A673 (cell line): ENCODE measurements at regions not wholly inside any gene's neighbourhood (a gene's known extent, or its start where the extent isn't known, plus 50 kb on each side); places are given as distances from the start of the nearest gene placed in this dataset.

Experiments
- EZH2 ChIP-seq: fragments of 200-600 bp; sonication (generic); IDR thresholded peaks from 2 replicates; pipeline ENCODE4 v1.6.1; 2017; ENCODE audit warnings: borderline replicate concordance, low read depth, mild to moderate bottlenecking, mixed read lengths, antibody characterized with exemption, low read length; ENCODE audit not compliant: poor library complexity, severe bottlenecking
- TF ChIP-seq, protein P1 (sequence below): fragments of 300-800, 200-600 bp; sonication (generic); conservative IDR thresholded peaks from 2 replicates; pipeline ENCODE4 v1.5.1; 2017; ENCODE audit warnings: low read depth, mild to moderate bottlenecking, antibody characterized with exemption, low read length, moderate library complexity, mixed read lengths

DNA sequence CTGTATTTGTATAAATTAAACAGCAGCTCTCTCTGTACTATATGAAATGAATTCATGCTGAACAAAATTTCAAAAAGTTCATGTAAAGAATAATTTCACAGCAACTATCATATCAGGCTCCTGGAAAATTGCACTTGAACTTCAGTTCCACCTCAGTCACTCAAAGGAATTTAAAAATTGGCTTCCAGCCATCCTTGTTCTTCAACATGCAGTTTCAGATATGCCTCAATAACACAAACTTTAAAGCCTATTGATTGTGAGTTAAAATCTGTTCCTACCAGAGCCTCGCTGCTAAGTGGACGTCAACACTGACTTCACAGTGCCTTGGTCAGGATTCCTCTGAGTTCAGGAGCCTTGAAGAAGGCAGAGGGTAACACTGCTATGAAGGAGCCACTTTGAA is 418.7 kb upstream of the WWC1 start:
- TF ChIP-seq, protein P1, sequence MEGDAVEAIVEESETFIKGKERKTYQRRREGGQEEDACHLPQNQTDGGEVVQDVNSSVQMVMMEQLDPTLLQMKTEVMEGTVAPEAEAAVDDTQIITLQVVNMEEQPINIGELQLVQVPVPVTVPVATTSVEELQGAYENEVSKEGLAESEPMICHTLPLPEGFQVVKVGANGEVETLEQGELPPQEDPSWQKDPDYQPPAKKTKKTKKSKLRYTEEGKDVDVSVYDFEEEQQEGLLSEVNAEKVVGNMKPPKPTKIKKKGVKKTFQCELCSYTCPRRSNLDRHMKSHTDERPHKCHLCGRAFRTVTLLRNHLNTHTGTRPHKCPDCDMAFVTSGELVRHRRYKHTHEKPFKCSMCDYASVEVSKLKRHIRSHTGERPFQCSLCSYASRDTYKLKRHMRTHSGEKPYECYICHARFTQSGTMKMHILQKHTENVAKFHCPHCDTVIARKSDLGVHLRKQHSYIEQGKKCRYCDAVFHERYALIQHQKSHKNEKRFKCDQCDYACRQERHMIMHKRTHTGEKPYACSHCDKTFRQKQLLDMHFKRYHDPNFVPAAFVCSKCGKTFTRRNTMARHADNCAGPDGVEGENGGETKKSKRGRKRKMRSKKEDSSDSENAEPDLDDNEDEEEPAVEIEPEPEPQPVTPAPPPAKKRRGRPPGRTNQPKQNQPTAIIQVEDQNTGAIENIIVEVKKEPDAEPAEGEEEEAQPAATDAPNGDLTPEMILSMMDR, result no peak
- TF ChIP-seq EZH2, result no peak
